K562 (cell line): ENCODE measurements at regions not wholly inside any gene's neighbourhood (a gene's known extent, or its start where the extent isn't known, plus 50 kb on each side); places are given as distances from the start of the nearest gene placed in this dataset.

Source experiments
- ATAC-seq: fragments of 200-7000 bp; cut with Tn5 transposase; 3 replicates; pipeline ENCODE4 v1.9.1; 2020; ENCODE audit warnings: moderate library complexity
- BruUV-seq: library from RNA; stranded (reverse); fragments of 400-500 nt; replicated peaks from 2 replicates; lab custom pipeline; 2021; lab: Mats Ljungman, UMichigan
- CTCF ChIA-PET: fragments of 300-600 bp; formaldehyde crosslinking; extraction: SDS; loops from one replicate; lab custom pipeline; 2021; ENCODE audit warnings: low intra/inter-chr PET ratio; lab: Yijun Ruan, JAX
- POLR2A ChIA-PET: fragments of 300-600, 350-650 bp; sonication (Branson Sonifier 250); formaldehyde crosslinking; extraction: SDS; loops from one replicate; lab custom pipeline; 2021; ENCODE audit warnings: antibody characterized with exemption, inconsistent platforms; lab: Yijun Ruan, JAX
- DNase-seq, 4 experiments: peaks; one replicate each; pipeline versions ENCODE4 v3.0.0 to v3.0.0-alpha.2; 2011 to 2018; ENCODE audit warnings: low spot score in 3 of 4, mixed read lengths in 3 of 4; ENCODE audit errors: extremely low read depth in 1 of 4
- FAIRE-seq: peaks from 2 replicates; lab custom pipeline; 2011; peaks lifted over from hg19 to GRCh38; lab: Jason Lieb, UNC
- H2AFZ ChIP-seq: 2 replicates; pipeline ENCODE4 v1.6.0; 2011; ENCODE audit warnings: low read depth, low read length, control low read depth, inconsistent platforms
- H3K27ac ChIP-seq: fragments of 200-600 bp; 3 replicates; pipeline ENCODE4 v1.8.0; 2011; ENCODE audit warnings: low read depth, mild to moderate bottlenecking, control low read depth, inconsistent platforms, low read length, moderate library complexity, mixed read lengths; ENCODE audit errors: extremely low read depth
- H3K27me3 ChIP-seq, 2 experiments: fragments of 300-600 bp in 1 of 2; 2 replicates in 1 of 2; 3 replicates in 1 of 2; pipeline versions ENCODE4 v1.6.0 to v1.8.0; 2011; ENCODE audit warnings: inconsistent platforms in 2 of 2, low read length in 2 of 2, mild to moderate bottlenecking in 1 of 2, mixed read lengths in 1 of 2, moderate library complexity in 1 of 2; ENCODE audit not compliant: control insufficient read depth in 2 of 2, insufficient read depth in 2 of 2
- H3K36me3 ChIP-seq: fragments of 300-600 bp; 3 replicates; pipeline ENCODE4 v1.8.0; 2011; ENCODE audit warnings: mild to moderate bottlenecking, low read length, inconsistent platforms; ENCODE audit not compliant: control insufficient read depth, insufficient read depth
- H3K4me1 ChIP-seq, 2 experiments: fragments of 200-600 bp in 1 of 2; replicated peaks in 1 of 2; 2 replicates in 1 of 2; 3 replicates in 1 of 2; pipeline versions ENCODE4 v1.5.1 to v1.8.0; 2011; ENCODE audit warnings: inconsistent platforms in 2 of 2, low read length in 2 of 2, mild to moderate bottlenecking in 1 of 2, mixed read lengths in 1 of 2, moderate library complexity in 1 of 2; ENCODE audit not compliant: control insufficient read depth in 2 of 2, insufficient read depth in 2 of 2
- H3K4me2 ChIP-seq: 2 replicates; pipeline ENCODE4 v1.6.1; 2011; ENCODE audit warnings: low read length, control low read depth, inconsistent platforms, mixed read lengths; ENCODE audit not compliant: insufficient read depth
- H3K4me3 ChIP-seq: fragments of 200-600 bp; sonication (generic), shearing (Covaris generic); 2 replicates; pipeline ENCODE4 v1.5.1; 2016; ENCODE audit warnings: control low read depth, inconsistent platforms
- H3K79me2 ChIP-seq: fragments of 200-600 bp; 3 replicates; pipeline ENCODE4 v1.8.0; 2011; ENCODE audit warnings: low read length, inconsistent platforms; ENCODE audit not compliant: control insufficient read depth, insufficient read depth
- H3K9ac ChIP-seq, 2 experiments: 2 replicates each; pipeline versions ENCODE4 v1.6.0 to v1.6.1; 2011; ENCODE audit warnings: low read depth in 2 of 2, low read length in 2 of 2, control low read depth in 1 of 2, inconsistent platforms in 1 of 2, mild to moderate bottlenecking in 1 of 2, mixed read lengths in 1 of 2; ENCODE audit not compliant: insufficient read depth in 1 of 2
- H3K9me1 ChIP-seq: one replicate; pipeline ENCODE4 v1.6.0; 2011; ENCODE audit warnings: inconsistent platforms, mild to moderate bottlenecking, low read length, moderate library complexity; ENCODE audit not compliant: control insufficient read depth, insufficient read depth
- H3K9me3 ChIP-seq: replicated peaks from 2 replicates; pipeline ENCODE4 v1.5.1; 2011; ENCODE audit warnings: low read depth, low read length, inconsistent platforms; ENCODE audit not compliant: control insufficient read depth, insufficient read depth
- H4K20me1 ChIP-seq: replicated peaks from 2 replicates; pipeline ENCODE4 v1.6.1; 2011; ENCODE audit warnings: low read length, inconsistent platforms, mixed read lengths; ENCODE audit not compliant: control insufficient read depth, insufficient read depth
- ATF1 ChIP-seq, 2 experiments: fragments of 450-650 bp in 1 of 2; IDR thresholded peaks; 2 replicates each; pipeline ENCODE4 v1.6.1; 2016; ENCODE audit warnings: missing compliant biosample characterization in 1 of 2, missing genetic modification characterization in 1 of 2
- FOXP1 ChIP-seq: sonication (generic); formaldehyde crosslinking; IDR thresholded peaks from 2 replicates; pipeline ENCODE4 v1.8.0; 2022; ENCODE audit warnings: mild to moderate bottlenecking, missing genetic modification reagents
- RUNX1 ChIP-seq: sonication (generic); IDR thresholded peaks from 2 replicates; pipeline ENCODE4 v1.6.1; 2016; ENCODE audit warnings: antibody characterized with exemption, low read depth
- SRSF9 ChIP-seq: fragments of 200-400 bp; formaldehyde crosslinking; IDR thresholded peaks from 2 replicates; pipeline ENCODE4 v1.6.1; 2017; ENCODE audit warnings: low read depth, low read length, borderline replicate concordance
- ZBED1 ChIP-seq: IDR thresholded peaks from 2 replicates; pipeline ENCODE4 v1.6.1; 2014
- ZNF445 ChIP-seq: fragments of 250-450 bp; sonication (Bioruptor Pico); IDR thresholded peaks from 2 replicates; pipeline ENCODE4 v1.4.0; 2020; ENCODE audit warnings: low read depth, mild to moderate bottlenecking, moderate library complexity
- WGBS: fragments of 100-300 bp; shearing (Covaris generic); methylation state at CpG from one replicate; pipeline ENCODE4 v1.1.6; 2016; ENCODE audit warnings: low coverage, mixed read lengths; ENCODE audit not compliant: insufficient coverage; ENCODE audit errors: missing lambda C conversion rate; 5-methylcytosine and 5-hydroxymethylcytosine counted together
- in situ Hi-C: fragments of 300-500 bp; cut with MboI; formaldehyde crosslinking; loops from 4 replicates; pipeline ENCODE4 v1.15.0; 2018; ENCODE audit warnings: inconsistent platforms, mixed read lengths
- intact Hi-C: fragments of 100-400 bp; cut with micrococcal nuclease; formaldehyde crosslinking; loops from 2 replicates; pipeline ENCODE4 v1.14.2; 2022
- TF ChIP-seq, protein P1 (sequence below): fragments of 200-600 bp; sonication (generic); IDR thresholded peaks from one replicate; pipeline ENCODE4 v1.6.1; 2012; ENCODE audit warnings: mild to moderate bottlenecking, low read depth, low read length, inconsistent platforms
- TF ChIP-seq, protein P2 (sequence below): fragments of 250-450 bp; sonication (Bioruptor Pico); IDR thresholded peaks from 2 replicates; pipeline ENCODE4 v1.8.0; 2022; ENCODE audit warnings: inconsistent platforms
- TF ChIP-seq, protein P3 (sequence below), 2 experiments: fragments of 450-650 bp in 1 of 2; sonication (generic) in 1 of 2; formaldehyde crosslinking; conservative IDR thresholded peaks; 2 replicates each; pipeline versions ENCODE4 v1.4.0 to v1.8.1; 2020 to 2022; ENCODE audit warnings: mild to moderate bottlenecking in 1 of 2, missing genetic modification reagents in 1 of 2

DNA sequence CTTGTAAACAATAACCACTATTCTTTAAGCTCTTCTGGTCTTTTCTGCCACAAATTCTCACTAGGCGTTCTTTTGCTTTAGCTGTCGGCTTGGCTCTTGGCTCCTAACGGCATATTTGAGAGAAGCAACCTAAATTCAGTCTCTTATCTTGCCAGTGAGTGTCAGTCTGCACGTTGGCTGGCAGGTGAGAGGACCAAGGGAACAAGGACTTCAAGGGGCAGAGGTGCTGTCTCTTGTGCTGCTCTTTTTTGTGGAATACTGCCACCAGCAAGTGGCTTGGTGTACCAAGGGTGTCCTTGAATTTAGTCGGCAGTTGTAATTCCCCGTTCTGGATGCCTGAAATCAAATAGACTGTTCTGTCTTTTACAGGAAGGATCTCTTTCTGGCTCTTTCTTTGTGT is 77.8 kb upstream of the SLC4A4 start:
- no peaks in the 10 kb centered on the region for H3K9me1 ChIP-seq
- H2AFZ ChIP-seq = no peak overlapping the region
- no peak for DNase-seq
- H3K9me3 ChIP-seq = no peaks in the 10 kb centered on the region
- BruUV-seq = no TSS peak
- no peak overlapping the region for H3K9ac ChIP-seq
- intact Hi-C loops (no loop called here), in situ Hi-C loops (loop anchor here (25.0 kb wide), 1 partner anchor 451 kb away; no protein-coding TSS in a partner anchor)
- peaks cover 0 to 7% of the 10 kb centered on the region in 2 experiments; a peak in 1 of 5 replicates for H3K27me3 ChIP-seq
- ChIA-PET CTCF (no interaction called here), POLR2A (interaction anchor here (1.4 kb wide), 1 partner anchor 10 kb away, joined by 3 read pairs; no protein-coding TSS in a partner anchor)
- no peak overlapping the region for H3K4me2 ChIP-seq
- no peak for FAIRE-seq
- H3K4me3 ChIP-seq = no peak overlapping the region
- no peak for ATAC-seq
- no peaks in the 10 kb centered on the region for H4K20me1 ChIP-seq
- H3K36me3 ChIP-seq = no peaks in the 10 kb centered on the region
- WGBS = 2% methylated on average over 6 of the region's 6 CpGs
- H3K79me2 ChIP-seq = no peaks in the 10 kb centered on the region
- no peak overlapping the region for H3K27ac ChIP-seq
- H3K4me1 ChIP-seq = no peaks in the 10 kb centered on the region
- TF ChIP-seq FOXP1 (CRISPR knock-in tag) (no peak), SRSF9 (no peak), ZBED1 (no peak), RUNX1 (no peak), ZNF445 (CRISPR knock-in tag) (no peak), ATF1 (CRISPR knock-in tag; IDR thresholded peaks at IDR 0.05) (no peak), ATF1 (tag; IDR thresholded peaks at IDR 0.05) (no peak)
- TF ChIP-seq, protein P1, sequence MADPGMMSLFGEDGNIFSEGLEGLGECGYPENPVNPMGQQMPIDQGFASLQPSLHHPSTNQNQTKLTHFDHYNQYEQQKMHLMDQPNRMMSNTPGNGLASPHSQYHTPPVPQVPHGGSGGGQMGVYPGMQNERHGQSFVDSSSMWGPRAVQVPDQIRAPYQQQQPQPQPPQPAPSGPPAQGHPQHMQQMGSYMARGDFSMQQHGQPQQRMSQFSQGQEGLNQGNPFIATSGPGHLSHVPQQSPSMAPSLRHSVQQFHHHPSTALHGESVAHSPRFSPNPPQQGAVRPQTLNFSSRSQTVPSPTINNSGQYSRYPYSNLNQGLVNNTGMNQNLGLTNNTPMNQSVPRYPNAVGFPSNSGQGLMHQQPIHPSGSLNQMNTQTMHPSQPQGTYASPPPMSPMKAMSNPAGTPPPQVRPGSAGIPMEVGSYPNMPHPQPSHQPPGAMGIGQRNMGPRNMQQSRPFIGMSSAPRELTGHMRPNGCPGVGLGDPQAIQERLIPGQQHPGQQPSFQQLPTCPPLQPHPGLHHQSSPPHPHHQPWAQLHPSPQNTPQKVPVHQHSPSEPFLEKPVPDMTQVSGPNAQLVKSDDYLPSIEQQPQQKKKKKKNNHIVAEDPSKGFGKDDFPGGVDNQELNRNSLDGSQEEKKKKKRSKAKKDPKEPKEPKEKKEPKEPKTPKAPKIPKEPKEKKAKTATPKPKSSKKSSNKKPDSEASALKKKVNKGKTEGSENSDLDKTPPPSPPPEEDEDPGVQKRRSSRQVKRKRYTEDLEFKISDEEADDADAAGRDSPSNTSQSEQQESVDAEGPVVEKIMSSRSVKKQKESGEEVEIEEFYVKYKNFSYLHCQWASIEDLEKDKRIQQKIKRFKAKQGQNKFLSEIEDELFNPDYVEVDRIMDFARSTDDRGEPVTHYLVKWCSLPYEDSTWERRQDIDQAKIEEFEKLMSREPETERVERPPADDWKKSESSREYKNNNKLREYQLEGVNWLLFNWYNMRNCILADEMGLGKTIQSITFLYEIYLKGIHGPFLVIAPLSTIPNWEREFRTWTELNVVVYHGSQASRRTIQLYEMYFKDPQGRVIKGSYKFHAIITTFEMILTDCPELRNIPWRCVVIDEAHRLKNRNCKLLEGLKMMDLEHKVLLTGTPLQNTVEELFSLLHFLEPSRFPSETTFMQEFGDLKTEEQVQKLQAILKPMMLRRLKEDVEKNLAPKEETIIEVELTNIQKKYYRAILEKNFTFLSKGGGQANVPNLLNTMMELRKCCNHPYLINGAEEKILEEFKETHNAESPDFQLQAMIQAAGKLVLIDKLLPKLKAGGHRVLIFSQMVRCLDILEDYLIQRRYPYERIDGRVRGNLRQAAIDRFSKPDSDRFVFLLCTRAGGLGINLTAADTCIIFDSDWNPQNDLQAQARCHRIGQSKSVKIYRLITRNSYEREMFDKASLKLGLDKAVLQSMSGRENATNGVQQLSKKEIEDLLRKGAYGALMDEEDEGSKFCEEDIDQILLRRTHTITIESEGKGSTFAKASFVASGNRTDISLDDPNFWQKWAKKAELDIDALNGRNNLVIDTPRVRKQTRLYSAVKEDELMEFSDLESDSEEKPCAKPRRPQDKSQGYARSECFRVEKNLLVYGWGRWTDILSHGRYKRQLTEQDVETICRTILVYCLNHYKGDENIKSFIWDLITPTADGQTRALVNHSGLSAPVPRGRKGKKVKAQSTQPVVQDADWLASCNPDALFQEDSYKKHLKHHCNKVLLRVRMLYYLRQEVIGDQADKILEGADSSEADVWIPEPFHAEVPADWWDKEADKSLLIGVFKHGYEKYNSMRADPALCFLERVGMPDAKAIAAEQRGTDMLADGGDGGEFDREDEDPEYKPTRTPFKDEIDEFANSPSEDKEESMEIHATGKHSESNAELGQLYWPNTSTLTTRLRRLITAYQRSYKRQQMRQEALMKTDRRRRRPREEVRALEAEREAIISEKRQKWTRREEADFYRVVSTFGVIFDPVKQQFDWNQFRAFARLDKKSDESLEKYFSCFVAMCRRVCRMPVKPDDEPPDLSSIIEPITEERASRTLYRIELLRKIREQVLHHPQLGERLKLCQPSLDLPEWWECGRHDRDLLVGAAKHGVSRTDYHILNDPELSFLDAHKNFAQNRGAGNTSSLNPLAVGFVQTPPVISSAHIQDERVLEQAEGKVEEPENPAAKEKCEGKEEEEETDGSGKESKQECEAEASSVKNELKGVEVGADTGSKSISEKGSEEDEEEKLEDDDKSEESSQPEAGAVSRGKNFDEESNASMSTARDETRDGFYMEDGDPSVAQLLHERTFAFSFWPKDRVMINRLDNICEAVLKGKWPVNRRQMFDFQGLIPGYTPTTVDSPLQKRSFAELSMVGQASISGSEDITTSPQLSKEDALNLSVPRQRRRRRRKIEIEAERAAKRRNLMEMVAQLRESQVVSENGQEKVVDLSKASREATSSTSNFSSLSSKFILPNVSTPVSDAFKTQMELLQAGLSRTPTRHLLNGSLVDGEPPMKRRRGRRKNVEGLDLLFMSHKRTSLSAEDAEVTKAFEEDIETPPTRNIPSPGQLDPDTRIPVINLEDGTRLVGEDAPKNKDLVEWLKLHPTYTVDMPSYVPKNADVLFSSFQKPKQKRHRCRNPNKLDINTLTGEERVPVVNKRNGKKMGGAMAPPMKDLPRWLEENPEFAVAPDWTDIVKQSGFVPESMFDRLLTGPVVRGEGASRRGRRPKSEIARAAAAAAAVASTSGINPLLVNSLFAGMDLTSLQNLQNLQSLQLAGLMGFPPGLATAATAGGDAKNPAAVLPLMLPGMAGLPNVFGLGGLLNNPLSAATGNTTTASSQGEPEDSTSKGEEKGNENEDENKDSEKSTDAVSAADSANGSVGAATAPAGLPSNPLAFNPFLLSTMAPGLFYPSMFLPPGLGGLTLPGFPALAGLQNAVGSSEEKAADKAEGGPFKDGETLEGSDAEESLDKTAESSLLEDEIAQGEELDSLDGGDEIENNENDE = no peak
- TF ChIP-seq, protein P2, sequence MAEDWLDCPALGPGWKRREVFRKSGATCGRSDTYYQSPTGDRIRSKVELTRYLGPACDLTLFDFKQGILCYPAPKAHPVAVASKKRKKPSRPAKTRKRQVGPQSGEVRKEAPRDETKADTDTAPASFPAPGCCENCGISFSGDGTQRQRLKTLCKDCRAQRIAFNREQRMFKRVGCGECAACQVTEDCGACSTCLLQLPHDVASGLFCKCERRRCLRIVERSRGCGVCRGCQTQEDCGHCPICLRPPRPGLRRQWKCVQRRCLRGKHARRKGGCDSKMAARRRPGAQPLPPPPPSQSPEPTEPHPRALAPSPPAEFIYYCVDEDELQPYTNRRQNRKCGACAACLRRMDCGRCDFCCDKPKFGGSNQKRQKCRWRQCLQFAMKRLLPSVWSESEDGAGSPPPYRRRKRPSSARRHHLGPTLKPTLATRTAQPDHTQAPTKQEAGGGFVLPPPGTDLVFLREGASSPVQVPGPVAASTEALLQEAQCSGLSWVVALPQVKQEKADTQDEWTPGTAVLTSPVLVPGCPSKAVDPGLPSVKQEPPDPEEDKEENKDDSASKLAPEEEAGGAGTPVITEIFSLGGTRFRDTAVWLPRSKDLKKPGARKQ (CRISPR knock-in tag) = no peak
- TF ChIP-seq, protein P3, sequence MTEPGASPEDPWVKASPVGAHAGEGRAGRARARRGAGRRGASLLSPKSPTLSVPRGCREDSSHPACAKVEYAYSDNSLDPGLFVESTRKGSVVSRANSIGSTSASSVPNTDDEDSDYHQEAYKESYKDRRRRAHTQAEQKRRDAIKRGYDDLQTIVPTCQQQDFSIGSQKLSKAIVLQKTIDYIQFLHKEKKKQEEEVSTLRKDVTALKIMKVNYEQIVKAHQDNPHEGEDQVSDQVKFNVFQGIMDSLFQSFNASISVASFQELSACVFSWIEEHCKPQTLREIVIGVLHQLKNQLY (CRISPR knock-in tag; conservative IDR thresholded peaks at IDR 0.05) = no peak
